ENCODE measurements at regions not wholly inside any gene's neighbourhood (a gene's known extent, or its start where the extent isn't known, plus 50 kb on each side); places are given as distances from the start of the nearest gene placed in this dataset.
"Not testable (repeated sequence)": the region's sequence is repeated elsewhere in the genome, so short reads cannot be mapped to it uniquely, and the experiment has no call there.

GRCh38 chr6:113680301-113680700 lies 176.8 kb upstream of the MARCKS start:
- DNase-seq (ENCODE audit: low spot score), result no peak

- no peak for DNase-seq (ENCODE audit: low spot score)
These were observed 173.2 kb upstream of the MARCKS start for GRCh38 chr6:113683968-113684367.

GRCh38 chr6:113684382-113684901 lies 172.7 kb upstream of the MARCKS start:
- DNase-seq (ENCODE audit: low spot score), result no peak

- no peak for DNase-seq (ENCODE audit: low spot score)
These were observed 171.1 kb upstream of the MARCKS start for GRCh38 chr6:113686049-113686448.

DNA sequence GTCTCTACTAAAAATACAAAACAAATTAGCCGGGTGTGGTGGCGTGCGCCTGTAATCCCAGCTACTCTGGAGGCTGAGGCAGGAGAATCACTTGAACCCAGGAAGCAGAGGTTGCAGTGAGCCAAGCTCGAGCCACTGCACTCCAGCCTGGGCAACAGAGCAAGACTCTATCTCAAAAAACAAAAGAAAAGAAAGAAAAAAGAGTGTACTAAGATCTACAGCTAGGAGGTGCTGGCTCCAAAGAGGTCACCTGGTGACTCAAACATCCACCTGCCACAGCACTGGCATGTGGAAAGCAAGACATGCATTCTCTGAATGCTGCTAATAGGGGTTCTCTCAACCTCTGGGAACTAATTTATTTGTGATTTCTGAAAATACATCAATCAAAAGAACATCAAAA lies 167.5 kb upstream of the MARCKS start:
- DNase-seq (ENCODE audit: low spot score), result not testable (repeated sequence)

DNA sequence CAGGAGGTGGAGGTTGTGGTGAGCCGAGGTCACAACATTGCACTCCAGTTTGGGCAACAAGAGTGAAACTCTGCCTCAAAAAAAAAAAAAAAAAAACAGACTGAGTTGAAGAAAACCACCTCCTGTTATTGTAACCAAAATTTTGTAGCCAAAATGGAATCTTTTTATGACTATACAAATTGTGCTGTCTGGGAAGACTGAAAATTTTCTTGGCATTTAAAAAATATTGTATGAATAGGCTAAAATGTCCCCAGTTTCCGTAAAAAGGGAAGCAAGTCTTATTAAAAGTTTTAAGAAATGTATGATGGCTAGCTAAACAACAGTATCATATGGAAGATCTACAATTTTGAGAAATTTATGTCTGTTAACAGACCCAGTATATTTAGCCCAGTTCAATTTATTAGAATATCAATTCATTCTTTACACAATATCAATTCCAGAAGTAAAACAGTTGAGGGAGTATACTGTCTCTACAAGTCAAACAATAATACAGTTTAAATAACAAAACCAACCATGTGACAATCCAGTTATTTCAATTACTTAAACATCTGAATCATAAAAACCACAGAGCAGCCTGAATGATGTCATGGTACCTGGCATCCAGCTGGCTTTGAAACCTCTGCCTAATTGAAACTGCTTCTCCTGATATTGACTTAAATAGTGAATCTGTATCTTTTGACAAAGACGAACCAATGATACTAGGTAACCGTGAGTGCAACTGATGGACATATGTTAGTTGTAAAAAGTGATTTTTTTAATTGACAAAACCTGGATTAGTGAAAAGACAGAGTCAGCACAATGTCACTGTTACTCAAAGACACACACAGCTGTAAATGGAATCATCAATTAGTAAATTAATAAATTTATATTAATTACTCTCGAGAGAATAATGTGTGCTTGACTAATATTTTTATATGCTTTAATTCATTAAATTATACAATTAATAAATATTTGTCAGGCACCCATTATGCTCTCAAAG lies 166.6 kb upstream of the MARCKS start:
- DNase-seq (ENCODE audit: low spot score), result no peak

GRCh38 chr6:113691260-113691656 lies 165.9 kb upstream of the MARCKS start:
- DNase-seq (ENCODE audit: low spot score), result no peak

- DNase-seq (ENCODE audit: low spot score), result no peak
These were observed 163.3 kb upstream of the MARCKS start for GRCh38 chr6:113693851-113694250.

DNA sequence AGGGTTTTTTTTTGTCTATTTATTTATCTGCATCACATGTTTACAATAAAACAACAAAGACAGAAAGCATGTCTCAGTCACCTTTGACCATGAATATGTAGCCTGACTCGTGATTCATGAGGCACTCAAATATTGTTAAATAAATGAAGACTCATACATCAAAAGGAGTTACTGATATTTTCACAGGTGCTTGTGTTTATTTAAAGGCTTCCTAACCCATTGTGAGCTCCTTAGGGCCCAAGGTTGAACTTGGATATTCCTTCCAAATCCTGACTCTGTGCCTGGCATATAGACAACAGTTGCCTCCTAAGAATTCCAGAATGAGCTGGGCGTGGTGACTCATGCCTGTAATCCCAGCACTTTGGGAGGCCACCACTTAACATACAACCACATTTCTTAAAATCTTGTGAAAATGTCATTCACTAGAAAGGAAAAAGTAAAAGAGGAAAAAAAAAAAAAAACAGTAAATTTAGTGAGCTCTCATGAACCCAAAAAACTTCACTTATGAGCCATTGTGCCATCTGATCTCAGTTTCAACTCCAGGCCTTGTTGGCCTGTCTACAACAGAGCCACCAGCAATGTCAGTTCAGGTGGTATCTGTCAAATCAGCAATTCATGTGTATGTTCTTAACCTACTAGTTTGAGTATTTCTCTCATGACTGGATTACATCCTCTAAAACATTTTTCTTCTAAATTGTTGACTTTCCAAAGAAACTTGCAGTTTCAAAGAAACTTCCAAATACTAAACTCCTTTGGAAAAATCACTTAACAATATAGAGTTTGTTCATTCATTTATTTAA lies 162.7 kb upstream of the MARCKS start:
- no peak for DNase-seq (ENCODE audit: low spot score)

DNA sequence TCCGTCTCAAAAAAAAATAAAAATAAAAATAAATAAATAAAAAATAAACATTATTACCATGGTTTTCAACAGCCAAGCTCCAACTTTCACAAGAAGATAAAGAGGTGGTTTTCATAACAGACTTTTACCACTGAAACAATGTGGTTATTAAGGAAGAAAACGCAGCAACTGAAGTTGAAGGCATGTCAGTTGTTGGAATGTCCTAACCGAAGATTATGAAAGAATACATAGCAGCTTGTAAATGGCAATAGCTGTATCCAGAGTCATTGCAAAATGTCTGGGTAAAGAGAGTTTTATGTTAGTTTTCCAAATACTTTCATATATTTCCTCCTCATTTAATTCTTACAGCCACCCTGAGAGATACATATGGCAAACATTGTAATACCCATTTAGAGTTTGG lies 161.6 kb upstream of the MARCKS start:
- DNase-seq (ENCODE audit: low spot score), result no peak

- no peak for DNase-seq (ENCODE audit: low spot score)
These were observed 160.2 kb upstream of the MARCKS start for GRCh38 chr6:113696960-113697359.

GRCh38 chr6:113697632-113698410 lies 159.3 kb upstream of the MARCKS start:
- DNase-seq (ENCODE audit: low spot score), result no peak

- no peak for DNase-seq (ENCODE audit: low spot score)
These were observed 157.9 kb upstream of the MARCKS start for GRCh38 chr6:113699239-113699638.

DNA sequence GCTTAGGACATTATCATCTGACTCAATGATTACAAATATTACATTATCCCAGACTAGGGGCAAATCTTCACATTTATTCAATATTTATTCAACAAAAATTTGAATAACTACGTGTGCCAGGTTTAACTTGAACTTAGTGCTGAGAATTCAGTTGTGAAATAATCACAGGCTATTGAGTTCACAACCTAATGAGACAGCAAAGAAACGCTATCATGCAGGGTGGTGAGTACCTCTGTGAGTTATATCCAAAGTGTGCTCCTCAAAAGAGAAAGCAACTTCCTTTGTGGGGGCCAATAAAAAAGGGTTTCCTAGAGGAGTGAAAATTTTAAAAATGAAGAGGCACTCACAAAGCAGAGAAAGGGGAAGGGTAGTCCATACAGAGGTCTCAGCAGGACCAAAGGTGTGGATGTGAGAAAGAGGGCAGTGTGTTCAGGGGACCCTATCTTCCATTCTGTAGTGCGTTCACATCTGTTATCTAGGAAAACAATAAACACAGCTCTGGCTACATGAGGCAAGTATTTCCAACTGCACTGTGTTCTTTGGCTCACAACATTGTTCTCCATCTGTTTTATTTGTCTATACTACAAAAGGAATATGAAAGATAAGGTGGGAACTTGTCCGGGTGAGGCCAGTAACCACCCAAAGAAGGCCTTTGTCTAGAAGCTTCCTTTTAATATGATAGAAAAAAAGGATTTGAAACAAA lies 155.4 kb upstream of the MARCKS start:
- no peak for DNase-seq (ENCODE audit: low spot score)

- no peak for DNase-seq (ENCODE audit: low spot score)
These were observed 150.0 kb upstream of the MARCKS start for GRCh38 chr6:113707194-113707593.

DNA sequence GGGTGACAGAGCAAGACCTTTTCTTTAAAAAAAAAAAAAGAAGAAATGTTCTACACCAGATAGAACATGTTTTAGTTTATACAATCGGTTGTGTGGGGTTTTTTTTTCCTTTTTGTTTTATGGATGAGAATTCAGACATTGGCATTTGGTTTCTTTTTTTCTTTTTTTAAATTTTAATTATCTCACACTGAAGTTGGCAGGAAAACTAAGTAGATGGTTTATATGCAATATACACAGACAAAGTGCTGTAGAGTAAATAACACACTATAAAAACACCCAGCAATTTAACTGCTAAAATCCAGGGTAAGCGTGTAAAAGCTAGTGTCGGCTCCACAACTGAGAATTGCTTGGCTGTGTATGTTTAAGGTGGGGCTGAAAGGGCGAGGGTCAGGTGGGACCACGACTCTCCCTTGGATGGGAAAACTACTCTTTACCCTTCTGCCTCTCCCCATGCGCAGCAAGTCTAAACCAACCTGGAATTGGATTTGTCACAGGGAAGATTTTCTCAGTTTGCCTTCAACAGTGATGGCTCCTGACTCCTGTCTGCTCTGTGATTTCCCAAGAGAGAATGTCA lies 147.1 kb upstream of the MARCKS start:
- DNase-seq (ENCODE audit: low spot score), result no peak

DNA sequence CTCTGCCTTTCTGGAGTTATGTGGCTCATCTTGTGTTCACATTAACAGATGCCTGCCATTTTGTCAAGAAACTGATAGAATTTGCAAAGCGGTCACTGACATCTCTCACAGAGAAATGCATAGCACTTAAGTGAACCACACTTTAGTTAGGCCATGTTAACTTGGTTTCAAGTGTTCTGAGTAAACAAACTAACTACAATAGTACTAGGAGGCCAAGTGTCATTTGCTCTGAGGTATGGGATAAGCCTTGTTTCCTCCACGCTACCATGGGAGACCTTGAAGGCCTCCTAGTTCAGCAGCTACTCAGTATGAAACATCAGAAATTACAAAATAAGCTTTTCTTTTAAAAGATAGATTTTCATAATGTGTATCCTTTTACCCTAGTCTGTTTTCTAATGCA lies 143.5 kb upstream of the MARCKS start:
- no peak for DNase-seq (ENCODE audit: low spot score)

DNA sequence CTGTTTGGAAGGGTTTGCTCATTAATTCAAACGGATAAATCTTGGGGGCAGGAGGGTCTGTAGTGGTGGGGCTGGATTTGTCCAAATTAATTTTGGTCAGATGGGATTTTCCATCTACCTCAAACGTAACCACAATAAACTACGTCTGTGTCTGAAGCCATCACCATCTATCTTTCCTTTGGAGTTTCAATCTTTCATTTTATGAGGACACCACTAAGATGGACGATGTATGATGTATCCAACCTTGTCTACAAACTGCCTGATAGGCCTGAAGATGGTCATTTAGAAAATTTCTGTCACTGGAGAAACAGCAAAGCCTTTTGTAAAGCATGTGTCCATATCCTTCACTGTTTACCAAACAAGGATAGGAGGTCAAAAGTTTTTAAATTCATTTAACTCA lies 138.6 kb upstream of the MARCKS start:
- no peak for DNase-seq (ENCODE audit: low spot score)

DNA sequence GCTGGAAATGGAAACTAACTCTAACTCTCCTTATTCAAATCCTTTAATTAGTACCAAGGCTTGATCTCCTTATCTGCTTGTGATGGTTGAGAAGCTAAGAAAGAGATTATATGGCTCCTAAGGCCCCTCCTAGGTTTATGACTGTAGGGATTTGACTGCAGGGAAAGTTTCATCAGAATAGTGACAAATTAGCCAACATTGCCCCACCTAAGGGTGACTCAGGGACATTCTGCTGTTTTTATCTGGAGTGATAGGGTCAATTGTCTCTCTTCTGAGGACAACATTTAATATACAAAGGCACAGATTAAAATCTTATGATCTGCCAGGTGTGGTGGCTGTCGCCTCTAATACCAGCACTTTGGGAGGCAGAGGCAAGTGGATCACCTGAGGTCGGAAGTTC lies 138.1 kb upstream of the MARCKS start:
- no peak for DNase-seq (ENCODE audit: low spot score)

GRCh38 chr6:113719545-113719944 lies 137.6 kb upstream of the MARCKS start:
- no peak for DNase-seq (ENCODE audit: low spot score)
